ENCODE measurements at regions not wholly inside any gene's neighbourhood (a gene's known extent, or its start where the extent isn't known, plus 50 kb on each side); places are given as distances from the start of the nearest gene placed in this dataset.

GRCh38 chr10:7045891-7046599 lies 364.8 kb downstream of the SFMBT2 start:
- TF ChIP-seq POLR2A (IDR thresholded peaks at IDR 0.05; ENCODE audit: low read length) (no peak), GATA1 (IDR thresholded peaks at IDR 0.05; ENCODE audit: low read depth, low read length) (no peak)

Measured in erythroblast (primary cell).